HG02973 (cell line): ENCODE measurements at regions not wholly inside any gene's neighbourhood (a gene's known extent, or its start where the extent isn't known, plus 50 kb on each side); places are given as distances from the start of the nearest gene placed in this dataset.
"Not testable (repeated sequence)": the region's sequence is repeated elsewhere in the genome, so short reads cannot be mapped to it uniquely, and the experiment has no call there.

Source experiments
- ATAC-seq: cut with Tn5 transposase; IDR thresholded peaks from one replicate; pipeline ENCODE4 v1.9.1; 2021; ENCODE audit warnings: moderate library complexity; ENCODE audit not compliant: unreplicated experiment

DNA sequence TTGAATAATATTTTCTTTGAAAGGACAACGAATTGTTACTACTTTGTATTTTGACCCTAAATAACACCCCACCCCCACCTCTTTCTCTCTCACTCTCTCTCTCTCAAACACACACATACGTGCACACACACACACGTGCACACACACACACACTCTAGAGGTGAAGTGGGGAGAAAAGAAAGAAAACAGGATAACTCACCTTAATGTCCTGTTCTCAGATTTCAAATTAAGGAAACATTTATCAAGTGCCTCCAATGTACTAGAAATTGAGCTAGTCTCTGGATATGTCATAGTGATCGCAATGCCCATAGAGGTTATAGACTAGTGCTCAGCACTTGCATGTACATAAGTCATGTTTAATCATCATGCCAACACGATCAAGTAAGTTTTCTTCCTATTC is 1483.6 kb upstream of the SEL1L start:
- ATAC-seq: no peak

DNA sequence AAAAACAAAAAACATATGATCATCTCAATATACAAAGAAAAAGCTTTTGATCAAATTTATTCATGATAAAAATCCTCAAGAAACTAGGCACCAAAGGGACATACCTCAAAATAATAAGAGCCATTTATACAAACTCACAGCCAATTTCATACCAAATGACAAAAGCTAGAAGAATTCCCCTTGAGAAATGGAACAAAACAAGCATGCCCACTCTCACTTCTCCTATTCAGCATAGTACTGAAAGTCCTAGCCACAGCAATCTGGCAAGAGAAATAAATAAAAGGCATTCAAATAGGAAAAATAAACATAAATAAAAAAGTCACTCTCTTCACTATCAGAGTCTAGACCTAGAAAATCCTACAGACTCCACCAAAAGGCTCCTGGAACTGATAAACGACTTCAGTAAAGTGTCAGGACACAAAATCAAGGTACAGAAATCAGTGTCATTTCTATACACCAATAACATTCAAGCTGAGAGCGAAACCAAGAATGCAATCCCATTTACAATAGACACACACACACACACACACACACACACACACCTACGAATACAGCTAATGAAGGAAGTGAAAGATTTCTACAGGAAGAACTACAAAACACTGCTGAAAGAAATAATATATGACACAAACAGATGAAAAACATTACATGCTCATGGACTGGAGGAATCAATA is 1486.2 kb upstream of the SEL1L start:
- ATAC-seq: no peak

DNA sequence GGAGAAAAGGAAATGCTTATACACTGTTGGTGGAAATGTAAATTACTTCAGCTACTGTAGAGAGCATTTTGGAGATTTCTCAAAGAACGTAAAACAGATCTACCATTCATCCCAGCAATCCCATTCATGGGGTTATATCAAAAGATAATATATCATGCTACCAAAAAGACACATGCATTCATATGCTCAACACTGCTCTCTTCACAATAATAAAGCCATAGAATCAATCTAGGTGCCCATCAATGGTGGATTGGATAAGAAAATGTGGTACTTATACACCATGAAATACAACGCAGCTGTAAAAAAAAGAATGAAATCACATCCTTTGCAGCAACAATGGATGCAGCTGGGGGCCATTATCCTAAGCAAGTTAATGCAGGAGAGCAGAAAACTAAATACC is 1487.7 kb upstream of the SEL1L start:
- ATAC-seq: no peak

DNA sequence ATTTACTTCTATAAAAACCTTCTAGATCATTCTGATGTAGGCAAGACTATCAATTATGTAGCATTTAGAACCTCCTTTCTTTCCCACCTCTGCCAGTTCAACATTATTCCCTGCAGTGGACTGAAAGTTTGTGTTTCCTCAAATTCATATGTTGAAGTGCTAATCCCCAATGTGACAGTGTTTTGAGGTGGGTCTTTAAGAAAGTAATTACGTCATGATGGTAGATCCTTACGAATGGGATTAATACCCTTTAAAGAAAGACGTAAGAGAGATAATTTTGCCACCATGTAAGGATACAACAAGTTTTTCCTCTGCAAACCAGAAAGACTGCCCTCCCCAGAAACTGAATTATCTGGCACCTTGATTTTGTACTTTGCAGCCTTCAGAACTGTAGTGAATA is 1489.7 kb upstream of the SEL1L start:
- no peak for ATAC-seq

DNA sequence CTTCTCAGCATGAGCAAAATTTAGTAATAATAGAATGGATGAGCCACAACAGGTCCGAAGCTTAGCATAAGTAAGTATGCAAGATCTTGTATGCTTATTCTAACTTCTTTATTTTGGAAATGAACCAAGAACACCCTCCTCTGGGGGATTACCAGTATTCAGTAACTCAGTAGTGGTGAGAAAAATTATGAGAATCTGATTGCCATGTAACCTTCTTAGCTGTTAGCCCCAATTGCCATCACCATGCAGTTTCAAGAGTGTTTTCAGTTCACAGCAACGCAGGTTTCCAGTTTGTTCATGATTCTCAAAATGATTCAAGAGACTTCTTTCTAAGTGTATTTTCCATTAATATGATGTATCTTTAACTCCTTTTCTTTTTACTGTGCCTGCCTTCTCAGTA is 1507.6 kb upstream of the SEL1L start:
- no peak for ATAC-seq

DNA sequence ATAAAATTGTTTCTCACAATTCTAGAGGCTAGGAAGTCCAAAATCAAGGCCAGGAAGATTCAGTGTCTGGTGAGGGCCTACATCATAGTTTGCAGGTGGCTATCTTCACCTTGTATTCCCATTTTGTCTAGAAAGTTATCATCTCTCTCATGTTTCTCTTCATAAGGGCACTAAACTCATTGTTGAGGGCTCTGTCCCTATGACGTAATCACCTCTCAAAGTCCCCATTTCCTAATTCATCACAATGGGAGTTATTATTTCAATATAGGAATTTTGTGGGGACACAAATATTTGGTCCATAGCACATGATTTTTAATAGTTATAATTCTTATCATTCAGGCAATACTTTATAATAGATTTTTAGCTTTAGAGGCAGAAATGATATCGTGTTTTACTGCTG is 1509.2 kb upstream of the SEL1L start:
- ATAC-seq: no peak

DNA sequence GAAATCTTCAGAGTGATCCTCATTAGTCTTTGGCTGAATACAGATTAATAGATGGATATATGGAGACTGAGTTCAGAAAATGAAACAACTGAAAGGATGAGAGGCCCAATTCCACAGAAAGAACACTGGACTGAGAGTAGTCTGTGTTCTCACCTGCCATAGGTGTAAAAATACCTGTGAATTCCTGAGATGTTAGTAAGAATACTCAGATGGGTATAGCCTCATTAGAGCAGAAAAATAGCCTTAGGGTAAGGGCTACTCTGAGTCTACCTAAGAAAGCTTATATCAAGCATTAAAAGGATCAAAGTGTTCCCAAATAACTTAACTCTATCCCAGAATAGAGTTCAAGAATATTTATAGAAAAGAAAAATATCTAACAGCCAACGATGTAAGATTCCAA is 1510.3 kb upstream of the SEL1L start:
- no peak for ATAC-seq

DNA sequence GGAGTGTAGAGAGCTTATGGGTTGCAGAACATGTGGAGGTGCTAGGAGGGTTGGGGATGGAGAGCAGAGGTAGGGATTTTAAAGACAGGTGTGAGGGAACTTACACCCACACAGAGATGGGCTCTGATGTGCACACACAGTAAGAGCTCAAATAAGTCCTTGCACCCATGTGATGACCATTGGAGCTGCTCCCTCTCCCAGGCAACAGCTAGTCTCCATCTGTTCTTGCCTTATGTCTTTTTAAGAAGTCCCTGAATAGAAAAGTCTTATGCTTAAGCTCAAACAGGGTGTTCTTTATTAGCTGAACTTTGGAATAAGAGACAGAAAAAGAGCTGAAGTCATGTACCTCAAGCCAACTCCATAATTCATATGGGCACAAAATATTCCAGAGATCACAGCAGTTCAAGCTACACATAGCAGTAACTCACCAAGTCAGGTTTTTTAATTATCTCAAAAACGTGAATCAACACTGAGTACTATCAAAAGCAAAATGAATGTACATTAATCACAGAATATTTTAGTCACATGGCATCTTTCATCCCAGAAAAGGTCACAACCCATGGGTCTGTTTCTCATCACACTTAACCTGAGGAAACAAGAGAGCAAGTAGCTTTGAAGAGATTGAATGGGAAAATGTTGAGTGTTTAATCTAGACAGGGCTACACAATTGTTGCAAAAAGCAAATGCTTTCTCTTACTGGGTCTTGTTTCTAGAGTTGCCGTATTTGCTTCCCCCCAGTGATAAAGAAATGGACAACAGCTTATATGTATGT is 1513.6 kb upstream of the SEL1L start:
- ATAC-seq: no peak

DNA sequence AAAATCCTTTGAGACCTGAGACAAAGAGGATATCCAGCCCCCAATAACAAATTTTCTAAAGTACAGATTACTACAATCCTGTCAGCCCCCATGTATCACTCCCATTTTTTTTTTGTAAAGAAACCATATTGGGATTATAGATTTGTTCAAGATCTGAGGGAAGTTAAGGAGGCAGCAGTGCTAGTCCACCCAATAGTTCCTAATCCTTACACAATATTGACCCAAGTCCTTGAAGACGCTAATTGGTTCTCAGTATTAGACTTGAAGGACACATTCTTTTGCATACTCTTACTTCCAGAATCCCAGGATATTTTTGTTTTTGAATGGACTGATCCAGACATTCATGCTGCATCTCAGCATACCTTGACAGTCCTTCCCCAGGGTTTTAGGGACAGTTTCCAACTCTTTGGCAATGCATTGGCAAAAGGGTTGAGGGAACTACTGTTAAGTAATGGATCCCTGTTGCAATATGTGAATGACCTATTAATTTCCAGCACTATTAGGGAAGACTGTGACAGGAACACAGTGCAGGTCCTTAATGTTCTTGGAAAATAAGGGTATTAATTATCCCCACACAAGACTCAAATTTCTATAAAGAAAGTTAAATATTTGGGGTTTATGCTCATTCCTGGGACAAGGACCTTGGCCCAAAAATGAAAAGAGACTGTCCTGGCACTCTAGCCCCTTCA is 1519.5 kb upstream of the SEL1L start:
- ATAC-seq: no peak

DNA sequence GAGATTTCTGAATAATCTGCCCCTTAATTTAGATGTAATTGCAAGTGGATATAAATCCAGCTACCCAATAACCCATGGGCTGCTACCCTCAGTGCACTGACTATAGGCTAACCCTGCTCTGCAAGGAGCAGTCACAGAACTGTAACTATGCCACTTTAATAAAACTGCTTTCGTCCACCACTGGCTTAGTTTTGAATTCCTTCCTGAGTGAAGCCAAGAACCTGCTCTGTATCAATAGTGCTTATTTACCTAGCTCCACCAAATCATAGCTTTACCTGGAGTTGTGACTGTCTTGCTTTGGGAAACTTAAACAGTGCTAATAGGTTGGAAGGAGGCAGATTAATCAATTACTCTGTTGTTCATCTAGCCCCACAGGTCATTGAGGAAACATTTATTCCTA is 1524.4 kb upstream of the SEL1L start:
- no peak for ATAC-seq

DNA sequence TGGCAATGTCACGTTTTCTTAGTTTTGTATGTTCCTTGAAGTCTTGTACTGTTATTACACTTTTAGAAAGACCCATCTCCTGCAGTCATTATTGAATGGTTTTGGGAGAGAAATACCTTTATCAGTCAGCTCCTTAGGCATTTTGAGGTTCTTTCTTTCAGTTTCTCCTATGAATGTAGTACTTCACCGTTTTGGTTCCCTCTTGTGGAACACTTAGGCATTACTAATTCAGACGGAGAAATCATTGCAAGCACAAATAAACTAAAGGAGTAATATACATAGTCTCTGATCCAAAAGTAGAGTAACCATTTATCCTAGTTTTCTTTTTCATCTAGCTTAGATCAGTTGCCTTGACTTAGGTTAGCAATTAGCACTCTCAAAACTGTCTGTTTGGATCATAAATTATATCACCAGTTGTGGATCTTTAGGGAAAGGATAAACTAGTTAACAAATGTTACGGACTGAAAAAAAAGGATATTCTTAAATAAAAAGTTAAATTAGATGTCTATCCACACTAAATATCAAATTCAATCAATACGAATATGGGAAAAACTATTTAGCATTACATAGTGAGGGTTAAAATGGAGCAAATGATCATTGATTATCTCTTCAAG is 1538.3 kb upstream of the SEL1L start:
- no peak for ATAC-seq

DNA sequence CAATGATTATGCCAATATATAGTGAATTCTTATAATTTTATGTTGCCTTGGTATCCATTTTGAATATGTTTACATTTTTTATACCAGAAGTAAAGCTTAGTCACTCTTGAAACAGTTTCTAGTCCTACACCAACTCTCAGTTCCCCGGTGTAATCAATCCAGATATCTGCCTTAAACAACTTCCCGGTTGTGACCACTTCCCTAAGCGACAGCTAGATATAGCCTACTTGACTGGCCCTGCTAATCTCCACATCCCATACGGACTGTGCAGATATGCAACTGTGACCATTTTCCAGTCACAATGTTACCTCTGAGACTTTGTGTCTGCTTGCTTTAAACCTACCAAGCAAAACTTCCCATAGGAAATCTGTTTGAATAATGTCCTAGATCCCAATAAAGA is 1551.5 kb upstream of the SEL1L start:
- no peak for ATAC-seq

DNA sequence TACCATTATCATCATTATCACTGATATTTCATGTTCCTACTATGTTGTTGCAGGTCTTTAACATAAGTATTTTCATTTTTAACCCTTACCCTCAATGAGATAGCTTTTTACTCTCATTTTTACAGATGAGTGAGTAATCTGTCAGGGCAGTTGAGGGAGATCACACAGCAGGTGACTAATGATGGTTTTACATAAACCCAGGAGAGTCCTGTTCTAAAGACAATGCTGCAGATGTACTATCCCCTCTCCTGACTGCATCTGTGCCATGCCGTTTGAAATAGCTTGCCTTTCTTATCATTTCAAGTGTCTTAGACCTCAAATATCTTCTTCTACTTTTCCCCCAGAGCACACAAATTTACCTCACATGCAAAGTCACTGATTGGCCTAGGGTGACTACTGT is 1552.1 kb upstream of the SEL1L start:
- ATAC-seq: no peak

DNA sequence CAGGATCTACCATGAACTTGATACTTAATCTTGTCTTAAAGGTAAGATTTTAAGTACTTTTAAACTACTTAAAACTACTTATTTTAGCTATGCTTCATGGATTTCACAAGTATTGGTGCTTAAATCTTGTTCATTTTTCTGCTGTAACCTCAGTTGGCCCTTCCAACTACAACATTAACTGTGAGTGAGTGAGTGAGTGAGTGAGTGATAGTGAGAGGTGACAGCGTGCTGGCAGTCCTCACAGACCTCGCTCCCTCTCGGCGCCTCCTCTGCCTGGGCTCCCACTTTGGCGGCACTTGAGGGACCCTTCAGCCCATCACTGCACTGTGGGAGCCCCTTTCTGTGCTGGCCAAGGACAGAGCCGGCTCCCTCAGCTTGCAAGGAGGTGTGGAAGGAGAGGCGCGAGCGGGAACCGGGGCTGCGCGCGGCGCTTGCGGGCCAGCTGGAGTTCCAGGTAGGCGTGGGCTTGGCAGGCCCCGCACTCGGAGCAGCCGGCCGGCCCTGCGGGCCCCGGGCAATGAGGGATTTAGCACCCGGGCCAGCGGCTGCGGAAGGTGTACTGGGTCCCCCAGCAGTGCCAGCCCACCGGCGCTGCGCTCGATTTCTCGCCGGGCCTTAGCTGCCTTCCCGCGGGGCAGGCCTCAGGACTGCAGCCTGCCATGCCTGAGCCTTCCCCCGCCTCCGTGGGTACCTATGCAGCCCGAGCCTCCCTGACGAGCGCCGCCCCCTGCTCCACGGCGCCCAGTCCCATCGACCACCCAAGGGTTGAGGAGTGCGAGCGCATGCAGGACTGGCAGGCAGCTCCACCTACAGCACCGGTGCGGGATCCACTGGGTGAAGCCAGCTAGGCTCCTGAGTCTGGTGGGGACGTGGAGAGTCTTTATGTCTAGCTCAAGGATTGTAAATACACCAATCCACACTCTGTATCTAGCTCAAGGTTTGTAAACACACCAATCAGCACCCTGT is 1558.6 kb upstream of the SEL1L start:
- ATAC-seq: not testable (repeated sequence)

DNA sequence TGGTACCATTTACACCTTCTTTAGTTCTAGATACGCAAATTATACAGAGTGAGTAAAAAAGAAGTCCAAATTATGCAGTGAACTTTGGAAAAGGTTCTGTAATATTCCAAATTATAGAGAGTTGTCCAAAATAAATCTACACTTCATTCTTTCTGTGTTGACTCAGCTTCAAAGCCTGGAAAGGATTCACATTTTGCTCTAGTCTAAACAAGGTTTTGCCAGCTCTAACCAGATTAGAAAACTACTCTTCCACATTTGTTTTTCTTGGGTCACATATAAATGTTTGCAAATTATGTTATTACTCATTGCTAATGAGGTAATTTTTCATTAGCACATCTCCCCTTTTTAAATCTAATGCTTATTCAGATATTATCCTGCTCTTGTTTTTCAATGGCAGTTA is 1562.4 kb upstream of the SEL1L start:
- no peak for ATAC-seq

DNA sequence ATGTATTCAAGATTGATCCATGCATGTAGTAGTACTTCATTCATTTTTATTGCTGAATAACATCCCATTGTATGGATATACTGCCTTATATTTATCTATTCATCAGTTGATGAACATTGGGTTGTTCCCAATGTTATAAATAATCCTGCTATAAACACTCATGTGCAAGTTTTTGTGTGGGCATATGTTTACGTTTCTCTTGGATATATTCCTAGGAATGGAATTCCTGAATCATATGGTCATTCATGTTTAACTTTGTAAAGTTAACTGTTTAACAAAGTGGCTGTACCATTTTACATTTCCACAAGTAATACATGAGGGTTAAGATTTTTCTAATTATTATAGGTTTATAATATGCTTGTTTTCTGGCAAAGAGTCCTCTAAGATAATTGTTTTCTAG is 1568.2 kb upstream of the SEL1L start:
- no peak for ATAC-seq

DNA sequence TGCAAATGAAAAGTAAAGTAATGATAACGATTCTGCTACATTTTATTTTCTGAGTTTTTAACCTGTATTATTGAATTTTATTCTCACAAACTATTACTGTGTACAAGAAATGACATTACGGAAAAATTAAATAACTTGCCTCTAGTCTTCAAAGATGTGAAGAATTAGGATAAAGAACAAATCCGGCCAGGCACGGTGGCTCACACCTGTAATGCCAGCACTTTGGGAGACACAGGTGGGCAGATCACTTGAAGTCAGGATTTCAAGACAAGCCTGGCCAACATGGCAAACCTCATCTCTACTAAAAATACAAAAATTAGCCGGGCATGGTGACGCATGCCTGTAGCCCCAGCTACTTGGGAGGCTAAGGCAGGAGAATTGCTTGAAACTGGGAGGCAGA is 1584.4 kb upstream of the SEL1L start:
- ATAC-seq: no peak

DNA sequence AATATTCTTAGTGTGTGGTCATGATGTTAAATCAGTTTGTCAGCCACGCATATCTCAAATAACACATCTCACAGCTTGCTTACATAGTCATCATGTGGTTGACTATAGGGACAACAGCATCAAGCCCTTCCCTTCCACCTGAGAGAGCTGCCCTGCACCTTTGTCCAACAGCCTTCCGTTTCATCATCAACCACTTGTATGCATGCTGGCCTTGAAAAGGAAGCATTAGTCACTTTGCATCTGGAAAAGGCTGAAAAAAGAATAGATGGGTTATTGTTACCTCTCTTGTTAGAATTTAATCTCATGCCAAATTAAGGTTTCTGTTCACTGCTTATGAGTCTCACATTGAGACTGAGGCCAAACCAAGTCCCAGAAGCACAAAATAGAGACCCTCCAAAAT is 1586.5 kb upstream of the SEL1L start:
- ATAC-seq: no peak

DNA sequence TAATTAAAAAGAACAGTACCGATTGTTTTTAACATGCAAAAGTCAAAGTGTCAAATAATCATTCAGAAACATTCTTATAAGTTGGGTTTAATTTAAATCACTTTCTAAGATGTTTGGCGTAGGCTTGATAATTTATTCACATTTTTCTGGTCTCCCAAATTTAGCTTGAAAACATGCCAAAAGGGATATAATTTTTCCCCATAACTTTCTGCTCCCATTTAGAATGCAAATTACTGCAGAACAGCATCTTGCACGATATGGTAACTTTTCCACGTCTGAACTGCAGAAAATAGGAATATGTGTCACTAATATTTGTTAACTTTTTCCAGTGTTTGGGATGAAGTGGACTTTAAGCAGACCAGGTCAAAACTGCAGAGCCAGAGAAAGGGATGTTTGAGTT is 1592.4 kb upstream of the SEL1L start:
- ATAC-seq: no peak

DNA sequence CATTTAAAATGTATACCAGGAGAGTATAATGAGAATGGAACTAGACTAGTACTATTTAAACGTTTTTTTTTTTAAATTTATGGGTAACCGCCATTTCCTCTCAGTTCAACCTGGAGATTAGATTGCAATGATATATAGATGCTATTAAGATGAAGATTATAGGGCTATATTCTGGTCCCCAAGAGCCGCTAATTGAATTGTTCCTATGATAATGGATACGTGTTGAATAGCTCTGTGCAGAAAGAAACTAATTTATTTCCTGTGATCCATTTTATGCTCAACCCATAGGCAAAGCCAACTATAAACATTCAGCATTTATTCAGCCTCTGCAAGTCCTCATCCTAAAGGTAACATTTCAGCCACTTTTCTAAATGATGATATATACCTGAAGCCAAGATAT is 1595.1 kb upstream of the SEL1L start:
- no peak for ATAC-seq

DNA sequence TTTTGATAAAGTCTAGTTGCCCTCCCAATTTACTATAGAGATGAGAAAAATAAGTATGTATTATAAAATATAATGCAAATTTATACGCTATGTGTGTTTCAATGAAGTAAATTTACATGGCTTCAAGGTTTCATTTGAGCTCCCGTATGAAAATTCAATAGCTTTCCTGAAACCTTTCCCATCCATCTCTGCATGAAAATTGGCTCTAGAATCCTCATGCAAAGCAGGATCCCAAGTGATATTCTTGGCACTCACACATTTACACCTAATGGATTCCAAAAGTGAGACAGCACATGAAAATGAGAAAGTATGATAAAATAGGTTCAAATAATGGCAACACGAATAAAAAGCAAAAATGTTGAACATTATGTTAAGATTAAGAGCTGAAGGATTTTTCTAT is 1595.8 kb upstream of the SEL1L start:
- no peak for ATAC-seq
